Thyroid gland (tissue), 4 donors: ENCODE measurements at regions not wholly inside any gene's neighbourhood (a gene's known extent, or its start where the extent isn't known, plus 50 kb on each side); places are given as distances from the start of the nearest gene placed in this dataset.

ENCODE experiments used
- DNase-seq, 2 donors: peaks; one replicate each; pipeline ENCODE4 v3.0.0-alpha.2; 2019
- H3K27ac ChIP-seq, 3 donors: fragments of 200-600 bp; sonication (generic); 1 replicate in 2 of 3; 2 replicates in 1 of 3; pipeline ENCODE4 v1.5.1; 2016 to 2019; ENCODE audit warnings: mild to moderate bottlenecking in 1 of 3, moderate library complexity in 1 of 3
- H3K27me3 ChIP-seq: fragments of 200-600 bp; sonication (generic); one replicate; pipeline ENCODE4 v1.5.1; 2019
- H3K36me3 ChIP-seq, 2 donors: fragments of 200-600 bp; sonication (generic); one replicate each; pipeline ENCODE4 v1.5.1; 2016 to 2019
- H3K4me1 ChIP-seq, 2 donors: fragments of 200-600 bp; sonication (generic); one replicate each; pipeline ENCODE4 v1.5.1; 2017 to 2019
- H3K4me3 ChIP-seq, 3 donors: fragments of 200-600 bp; sonication (generic); replicated peaks in 1 of 3; 1 replicate in 2 of 3; 2 replicates in 1 of 3; pipeline ENCODE4 v1.5.1; 2016; ENCODE audit warnings: mild to moderate bottlenecking in 1 of 3
- H3K9me3 ChIP-seq: fragments of 200-600 bp; sonication (generic); one replicate; pipeline ENCODE4 v1.5.1; 2017
- POLR2A ChIP-seq, 2 donors: fragments of 450-650 bp; IDR thresholded peaks; one replicate each; pipeline ENCODE4 v1.6.1; 2017; ENCODE audit warnings: antibody characterized with exemption in 2 of 2, mild to moderate bottlenecking in 2 of 2, moderate library complexity in 1 of 2
- WGBS, 2 donors: methylation state at CpG; one replicate each; pipeline ENCODE4 v1.1.5; 2017; 5-methylcytosine and 5-hydroxymethylcytosine counted together
- intact Hi-C: fragments of 100-400 bp; cut with DNase I; formaldehyde crosslinking; loops from one replicate; pipeline ENCODE4 v1.15.1; 2023
- TF ChIP-seq, protein P1 (sequence below), 6 experiments: fragments of 200-600 bp in 3 of 6; fragments of 450-650 bp in 3 of 6; sonication (generic) in 3 of 6; IDR thresholded peaks; one replicate each; pipeline ENCODE4 v1.5.1; 2016 to 2019; ENCODE audit warnings: antibody characterized with exemption in 6 of 6, mild to moderate bottlenecking in 2 of 6, inconsistent platforms in 1 of 6, moderate library complexity in 1 of 6

DNA sequence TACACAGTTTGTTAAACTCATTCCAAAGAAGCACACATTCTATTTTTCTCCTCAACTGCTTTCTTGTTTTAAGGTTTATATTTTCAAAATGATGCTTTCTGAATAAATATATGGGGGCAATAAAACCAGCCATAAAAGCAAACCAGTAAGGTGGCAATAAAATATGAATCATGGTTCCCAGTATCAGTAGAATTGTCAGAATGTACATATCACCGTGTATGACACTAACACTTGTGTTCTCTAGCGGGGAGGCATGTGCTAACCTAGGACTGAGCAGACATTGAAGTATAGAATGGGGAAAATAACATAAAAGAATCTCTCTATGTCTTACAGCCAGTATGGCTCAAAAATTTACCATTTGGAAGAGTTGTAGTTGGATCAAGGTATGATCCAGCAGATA, 329.9 kb upstream of the ISL1 start:
- intact Hi-C loops, result no loop called here
- Histone ChIP-seq H3K4me3 (no peak overlapping the region), H3K36me3 (no peaks in the 10 kb centered on the region), H3K27me3 (no peaks in the 10 kb centered on the region), H3K27ac (no peak overlapping the region), H3K9me3 (no peaks in the 10 kb centered on the region), H3K4me1 (no peaks in the 10 kb centered on the region)
- TF ChIP-seq POLR2A (IDR thresholded peaks at IDR 0.05), result no peak
- TF ChIP-seq, protein P1, sequence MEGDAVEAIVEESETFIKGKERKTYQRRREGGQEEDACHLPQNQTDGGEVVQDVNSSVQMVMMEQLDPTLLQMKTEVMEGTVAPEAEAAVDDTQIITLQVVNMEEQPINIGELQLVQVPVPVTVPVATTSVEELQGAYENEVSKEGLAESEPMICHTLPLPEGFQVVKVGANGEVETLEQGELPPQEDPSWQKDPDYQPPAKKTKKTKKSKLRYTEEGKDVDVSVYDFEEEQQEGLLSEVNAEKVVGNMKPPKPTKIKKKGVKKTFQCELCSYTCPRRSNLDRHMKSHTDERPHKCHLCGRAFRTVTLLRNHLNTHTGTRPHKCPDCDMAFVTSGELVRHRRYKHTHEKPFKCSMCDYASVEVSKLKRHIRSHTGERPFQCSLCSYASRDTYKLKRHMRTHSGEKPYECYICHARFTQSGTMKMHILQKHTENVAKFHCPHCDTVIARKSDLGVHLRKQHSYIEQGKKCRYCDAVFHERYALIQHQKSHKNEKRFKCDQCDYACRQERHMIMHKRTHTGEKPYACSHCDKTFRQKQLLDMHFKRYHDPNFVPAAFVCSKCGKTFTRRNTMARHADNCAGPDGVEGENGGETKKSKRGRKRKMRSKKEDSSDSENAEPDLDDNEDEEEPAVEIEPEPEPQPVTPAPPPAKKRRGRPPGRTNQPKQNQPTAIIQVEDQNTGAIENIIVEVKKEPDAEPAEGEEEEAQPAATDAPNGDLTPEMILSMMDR (IDR thresholded peaks at IDR 0.05), result no peak
- WGBS, 2 donors, result 90% methylated on average over 2 of the region's 2 CpGs
- DNase-seq, result no peak

- no peaks in the 10 kb centered on the region for H3K36me3 ChIP-seq
- H3K4me1 ChIP-seq, result no peaks in the 10 kb centered on the region
- intact Hi-C loops, result no loop called here
- no peak overlapping the region for H3K27ac ChIP-seq
- DNase-seq, result no peak
- H3K4me3 ChIP-seq, result no peak overlapping the region
- H3K9me3 ChIP-seq, result no peaks in the 10 kb centered on the region
- WGBS, 2 donors, result 66 to 73% methylated on average over 5 of the region's 5 CpGs
- TF ChIP-seq, protein P1 (IDR thresholded peaks at IDR 0.05), result no peak
- no peak for TF ChIP-seq POLR2A (IDR thresholded peaks at IDR 0.05)
- no peaks in the 10 kb centered on the region for H3K27me3 ChIP-seq
Measured at GRCh38 chr5:51060953-51061352, 322.3 kb upstream of the ISL1 start.

- Histone ChIP-seq H3K4me3 (no peak overlapping the region), H3K27ac (no peak overlapping the region), H3K36me3 (no peaks in the 10 kb centered on the region), H3K27me3 (no peaks in the 10 kb centered on the region), H3K9me3 (no peaks in the 10 kb centered on the region), H3K4me1 (no peaks in the 10 kb centered on the region)
- TF ChIP-seq POLR2A (IDR thresholded peaks at IDR 0.05), result no peak
- TF ChIP-seq, protein P1 (IDR thresholded peaks at IDR 0.05), result no peak
- intact Hi-C loops, result no loop called here
- no peak for DNase-seq
- WGBS, 2 donors, result 84 to 93% methylated on average over 4 of the region's 5 CpGs
Measured at GRCh38 chr5:51072937-51073336, 310.3 kb upstream of the ISL1 start.

GRCh38 chr5:51082741-51083140, 300.5 kb upstream of the ISL1 start:
- H3K9me3 ChIP-seq, result no peaks in the 10 kb centered on the region
- no peak for TF ChIP-seq POLR2A (IDR thresholded peaks at IDR 0.05)
- TF ChIP-seq, protein P1 (IDR thresholded peaks at IDR 0.05), result no peak
- H3K4me1 ChIP-seq, result no peaks in the 10 kb centered on the region
- H3K4me3 ChIP-seq, result no peak overlapping the region
- intact Hi-C loops, result no loop called here
- WGBS, 2 donors, result 43 to 53% methylated on average over 1 of the region's 1 CpG
- DNase-seq, result no peak
- H3K27me3 ChIP-seq, result no peaks in the 10 kb centered on the region
- no peaks in the 10 kb centered on the region for H3K36me3 ChIP-seq
- H3K27ac ChIP-seq, result no peak overlapping the region

GRCh38 chr5:51091816-51092215, 291.4 kb upstream of the ISL1 start:
- WGBS, 2 donors, result 90 to 91% methylated on average over 2 of the region's 2 CpGs
- Histone ChIP-seq H3K36me3 (no peaks in the 10 kb centered on the region), H3K27me3 (no peaks in the 10 kb centered on the region), H3K9me3 (no peaks in the 10 kb centered on the region), H3K27ac (no peak overlapping the region), H3K4me3 (no peak overlapping the region), H3K4me1 (no peaks in the 10 kb centered on the region)
- no peak for DNase-seq
- TF ChIP-seq, protein P1 (IDR thresholded peaks at IDR 0.05), result no peak
- TF ChIP-seq POLR2A (IDR thresholded peaks at IDR 0.05), result no peak
- intact Hi-C loops, result no loop called here
